B cell (primary cell): ENCODE measurements at regions not wholly inside any gene's neighbourhood (a gene's known extent, or its start where the extent isn't known, plus 50 kb on each side); places are given as distances from the start of the nearest gene placed in this dataset.

ENCODE experiments used
- ATAC-seq: fragments of 200-7000 bp; cut with Tn5 transposase; one replicate; pipeline ENCODE4 v1.10.0; 2021; ENCODE audit warnings: low read depth, mild to moderate bottlenecking, moderate number of reproducible peaks, moderate library complexity
- CTCF ChIA-PET: fragments of 350-600 bp; sonication (Branson Sonifier 250); formaldehyde crosslinking; loops from one replicate; lab custom pipeline; 2021; ENCODE audit warnings: antibody characterized with exemption, inconsistent platforms; lab: Charles Lee
- POLR2A ChIA-PET: fragments of 350-600 bp; sonication (Branson Sonifier 250); formaldehyde crosslinking; loops from one replicate; lab custom pipeline; 2021; ENCODE audit warnings: antibody characterized with exemption; lab: Charles Lee
- DNase-seq: peaks from one replicate; pipeline ENCODE4 v3.0.0; 2013
- H2AFZ ChIP-seq: 2 replicates; pipeline ENCODE4 v1.6.1; 2012; ENCODE audit warnings: mild to moderate bottlenecking, low read depth, low read length; ENCODE audit not compliant: insufficient read depth, poor library complexity, severe bottlenecking
- H3K27ac ChIP-seq, 2 donors: 1 replicate in 1 of 2; 2 replicates in 1 of 2; pipeline ENCODE4 v1.5.1; 2012 to 2013; ENCODE audit warnings: low read length in 2 of 2, mild to moderate bottlenecking in 2 of 2, moderate library complexity in 1 of 2
- H3K27me3 ChIP-seq, 4 experiments: fragments of 200-600 bp in 1 of 4; sonication (generic) in 1 of 4; replicated peaks in 1 of 4; 1 replicate in 2 of 4; 2 replicates in 2 of 4; pipeline versions ENCODE4 v1.6.1 to v1.7.0; 2013 to 2016; ENCODE audit warnings: low read length in 3 of 4, mild to moderate bottlenecking in 2 of 4, mixed read lengths in 1 of 4, moderate library complexity in 1 of 4; ENCODE audit not compliant: insufficient read depth in 4 of 4, control insufficient read depth in 3 of 4; ENCODE audit errors: control extremely low read depth in 1 of 4
- H3K36me3 ChIP-seq, 2 experiments: replicated peaks in 1 of 2; 1 replicate in 1 of 2; 2 replicates in 1 of 2; pipeline versions ENCODE4 v1.6.1 to v1.7.1; 2013; ENCODE audit warnings: low read length in 1 of 2; ENCODE audit not compliant: insufficient read depth in 2 of 2, control insufficient read depth in 1 of 2; ENCODE audit errors: control extremely low read depth in 1 of 2, extremely low read depth in 1 of 2
- H3K4me1 ChIP-seq, 2 donors: fragments of 200-600 bp in 1 of 2; sonication (generic) in 1 of 2; 1 replicate in 1 of 2; 2 replicates in 1 of 2; pipeline versions ENCODE4 v1.5.1 to v1.6.1; 2013 to 2017; ENCODE audit warnings: low read length in 2 of 2; ENCODE audit not compliant: control insufficient read depth in 2 of 2, insufficient read depth in 2 of 2
- H3K4me2 ChIP-seq: replicated peaks from 2 replicates; pipeline ENCODE3; 2012; ENCODE audit warnings: mild to moderate bottlenecking, low read depth, low read length; ENCODE audit not compliant: poor library complexity, severe bottlenecking
- H3K4me3 ChIP-seq, 5 experiments: fragments of 200-600 bp in 1 of 5; sonication (generic) in 1 of 5; 1 replicate in 3 of 5; 2 replicates in 2 of 5; pipeline versions ENCODE4 v1.5.1 to v1.7.0; 2011 to 2016; ENCODE audit warnings: low read length in 4 of 5, mild to moderate bottlenecking in 4 of 5, low read depth in 2 of 5, control low read depth in 1 of 5, moderate library complexity in 1 of 5; ENCODE audit not compliant: insufficient read depth in 1 of 5; ENCODE audit errors: control extremely low read depth in 1 of 5, extremely low read depth in 1 of 5
- H3K79me2 ChIP-seq: fragments of 200-600 bp; sonication (generic); one replicate; pipeline ENCODE4 v1.6.0; 2016; ENCODE audit warnings: low read length; ENCODE audit not compliant: control insufficient read depth, insufficient read depth
- H3K9ac ChIP-seq: fragments of 200-600 bp; sonication (generic); 2 replicates; pipeline ENCODE4 v1.6.1; 2017; ENCODE audit warnings: mild to moderate bottlenecking, low read length, moderate library complexity
- H3K9me3 ChIP-seq, 3 donors: one replicate each; pipeline versions ENCODE4 v1.6.1 to v1.7.1; 2013; ENCODE audit warnings: low read length in 2 of 3; ENCODE audit not compliant: control insufficient read depth in 2 of 3, insufficient read depth in 1 of 3; ENCODE audit errors: control extremely low read depth in 1 of 3
- H4K20me1 ChIP-seq: 2 replicates; pipeline ENCODE4 v1.6.0; 2012; ENCODE audit warnings: mild to moderate bottlenecking, low read length; ENCODE audit not compliant: insufficient read depth, control insufficient read depth, poor library complexity, severe bottlenecking
- H3K27ac Mint-ChIP-seq: one replicate; pipeline ENCODE4 v1.8.0; 2021; ENCODE audit warnings: mixed read lengths
- H3K27me3 Mint-ChIP-seq: one replicate; pipeline ENCODE4 v1.8.0; 2021; ENCODE audit warnings: mixed read lengths
- H3K4me1 Mint-ChIP-seq: one replicate; pipeline ENCODE4 v1.8.0; 2021; ENCODE audit warnings: mixed read lengths
- H3K4me3 Mint-ChIP-seq: one replicate; pipeline ENCODE4 v1.8.0; 2021; ENCODE audit warnings: mixed read lengths
- H3K9me3 Mint-ChIP-seq: one replicate; pipeline ENCODE4 v1.8.0; 2022; ENCODE audit warnings: mixed read lengths; ENCODE audit not compliant: insufficient read depth
- CTCF ChIP-seq: fragments of 200-600 bp; IDR thresholded peaks from one replicate; pipeline ENCODE4 v1.8.0; 2022; ENCODE audit warnings: antibody characterized with exemption, mild to moderate bottlenecking
- EZH2 ChIP-seq: IDR thresholded peaks from 2 replicates; pipeline ENCODE4 v1.6.1; 2012; ENCODE audit warnings: borderline replicate concordance, low read depth, mild to moderate bottlenecking, moderate library complexity, low read length; ENCODE audit not compliant: insufficient read depth, poor library complexity, severe bottlenecking
- WGBS: methylation state at CpG from one replicate; pipeline ENCODE4 v1.1.5; 2013; ENCODE audit warnings: missing lambda C conversion rate; ENCODE audit not compliant: insufficient coverage; 5-methylcytosine and 5-hydroxymethylcytosine counted together
- intact Hi-C: fragments of 100-400 bp; cut with micrococcal nuclease; formaldehyde crosslinking; loops from one replicate; pipeline ENCODE4 v1.10.0; 2022

- Histone ChIP-seq H3K36me3 (no peaks in the 10 kb centered on the region), H3K4me3 (peak overlapping the region in 1 of 5 experiments; percentile 43), H4K20me1 (no peaks in the 10 kb centered on the region), H3K4me2 (peak overlapping the region; percentile 64), H3K27ac (peak overlapping the region; percentile 72 to 86), H3K27me3 (no peaks in the 10 kb centered on the region), H3K9me3 (no peaks in the 10 kb centered on the region), H3K9ac (peak overlapping the region; percentile 46), H3K4me1 (peaks cover 53 to 55% of the 10 kb centered on the region in 2 donors), H2AFZ (peak overlapping the region; percentile 76), H3K79me2 (no peaks in the 10 kb centered on the region)
- no peaks in the 10 kb centered on the region for H3K9me3 Mint-ChIP-seq
- ATAC-seq (peak; percentile 51), DNase-seq (peak; percentile 60)
- H3K27me3 Mint-ChIP-seq = no peaks in the 10 kb centered on the region
- intact Hi-C loops = loop anchor here (2.0 to 5.0 kb wide), 5 partner anchors 20 to 225 kb away; no protein-coding TSS in a partner anchor
- peak overlapping the region; percentile 66 for H3K4me3 Mint-ChIP-seq
- POLR2A ChIA-PET = interaction anchor here (1.1 kb wide), 1 partner anchor 273 kb away, joined by 3 read pairs; the partner anchor contains the start of gene ZNF217
- 35% methylated on average over 4 of the region's 11 CpGs for WGBS
- no peak for TF ChIP-seq EZH2
- no peak for TF ChIP-seq CTCF
- peaks cover 61% of the 10 kb centered on the region for H3K4me1 Mint-ChIP-seq
- peak overlapping the region; percentile 95 for H3K27ac Mint-ChIP-seq
- CTCF ChIA-PET = interaction anchor here (0.5 to 3.5 kb wide), 18 partner anchors 10 to 288 kb away, joined by 3 to 19 read pairs (median 4); no protein-coding TSS in a partner anchor
Measured at GRCh38 chr20:53866794-53867740, 203.3 kb downstream of the BCAS1 start.
